ENCODE measurements at regions not wholly inside any gene's neighbourhood (a gene's known extent, or its start where the extent isn't known, plus 50 kb on each side); places are given as distances from the start of the nearest gene placed in this dataset.

DNA sequence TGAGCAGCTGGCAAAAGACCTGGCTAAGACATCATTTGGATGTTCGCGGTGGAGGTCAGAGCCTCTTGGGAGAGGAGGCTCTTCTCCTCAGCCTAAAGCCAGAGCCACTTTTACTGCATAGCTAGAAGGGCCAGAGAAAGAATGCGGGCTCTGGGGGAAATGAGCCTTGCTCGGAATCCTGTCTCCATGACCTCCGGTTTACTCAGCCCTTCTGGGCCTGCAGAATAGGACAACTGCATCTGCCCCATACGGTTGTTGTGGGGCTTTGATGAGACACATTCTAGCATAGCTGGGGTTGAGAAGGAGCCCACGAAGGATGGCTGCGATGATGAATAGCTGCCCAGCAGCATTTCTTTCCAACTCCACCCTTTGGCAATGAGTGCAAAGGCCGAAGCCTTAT, 115.0 kb upstream of the SLC22A23 start:
- ChIA-PET POLR2A (no interaction called here), CTCF (no interaction called here)
- TF ChIP-seq CTCF (IDR thresholded peaks at IDR 0.05; ENCODE audit: control extremely low read depth, extremely low read depth, low read depth, missing control alignments): no peak
- DNase-seq (ENCODE audit: extremely low spot score): no peak

DNA sequence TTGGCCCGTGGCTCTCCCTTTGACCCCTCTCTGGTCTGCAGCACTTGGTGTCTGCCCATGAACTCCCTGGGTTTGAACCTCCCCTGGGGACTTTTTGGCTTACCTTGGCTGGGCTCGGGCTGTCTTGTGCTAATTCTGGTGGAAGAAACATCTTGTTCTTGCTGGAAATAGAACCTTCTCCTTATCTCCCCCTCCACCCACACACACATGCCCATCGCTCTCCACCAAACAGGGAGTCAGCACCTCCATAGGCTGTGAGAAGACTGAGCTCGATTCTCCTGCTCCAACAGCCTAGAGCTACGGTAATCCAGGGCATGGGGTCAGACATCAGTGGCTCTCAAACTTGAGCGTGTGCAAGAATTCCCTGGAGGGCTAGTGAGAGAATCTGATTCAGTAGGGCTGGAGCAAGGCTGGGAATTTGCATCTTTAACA, 114.4 kb upstream of the SLC22A23 start:
- DNase-seq (ENCODE audit: extremely low spot score): no peak
- ChIA-PET POLR2A (no interaction called here), CTCF (no interaction called here)
- TF ChIP-seq CTCF (IDR thresholded peaks at IDR 0.05; ENCODE audit: control extremely low read depth, extremely low read depth, low read depth, missing control alignments): no peak

DNA sequence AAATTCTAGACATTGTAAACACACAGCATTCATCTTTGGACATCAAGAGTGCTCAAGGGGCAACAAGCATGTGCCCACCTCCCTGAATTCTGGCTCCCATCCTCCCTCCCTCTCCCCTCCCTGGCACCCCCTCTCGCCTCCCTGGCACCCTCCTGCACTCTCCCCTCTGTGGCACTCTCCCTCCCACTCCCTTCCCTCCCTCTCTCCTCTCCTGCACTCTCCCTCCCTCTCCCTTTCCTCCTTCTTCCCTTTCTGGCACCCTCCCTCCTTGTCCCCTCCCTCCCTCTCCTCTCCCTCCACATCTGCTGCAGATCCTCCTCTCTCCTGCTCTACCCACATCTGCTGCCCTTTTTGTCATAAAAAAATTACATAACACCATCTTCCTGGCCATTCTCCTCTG, 113.0 kb upstream of the SLC22A23 start:
- CTCF ChIA-PET: no interaction called here
- POLR2A ChIA-PET: no interaction called here

DNA sequence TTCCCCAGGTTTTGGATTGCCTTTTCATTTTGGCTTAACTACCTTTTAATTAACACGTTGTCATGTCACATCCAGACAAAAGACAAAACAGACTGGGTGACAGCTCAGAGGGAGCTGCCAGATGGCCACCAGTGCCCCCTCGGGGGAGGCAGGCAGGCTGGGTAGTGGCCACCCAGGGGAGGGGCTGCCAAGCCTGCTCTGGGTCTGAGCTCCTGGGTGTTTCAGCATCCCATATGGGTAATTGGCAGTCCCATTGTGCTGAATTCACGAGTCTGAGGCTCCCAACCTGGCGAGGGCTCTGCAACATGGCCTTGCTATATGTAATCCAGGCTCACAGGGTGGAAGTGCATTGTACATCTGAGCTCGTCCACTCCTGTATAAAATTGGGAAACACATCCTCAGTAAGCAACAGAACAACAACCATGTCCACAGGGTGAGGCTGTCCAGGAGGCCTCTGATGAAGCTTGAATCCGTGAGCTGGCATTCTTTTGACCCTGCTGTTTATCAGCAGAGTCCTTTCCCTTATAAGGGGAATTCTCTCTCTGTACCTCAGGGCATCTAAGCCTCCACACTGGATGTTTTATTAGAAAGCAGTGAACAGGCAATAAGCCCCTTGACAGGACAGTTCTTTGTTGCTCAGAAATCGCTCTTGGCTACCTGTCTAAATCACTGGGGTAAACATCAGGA, 111.7 kb upstream of the SLC22A23 start:
- ChIA-PET POLR2A (no interaction called here), CTCF (no interaction called here)
- TF ChIP-seq CTCF (IDR thresholded peaks at IDR 0.05; ENCODE audit: control extremely low read depth, extremely low read depth, low read depth, missing control alignments): no peak
- no peak for DNase-seq (ENCODE audit: extremely low spot score)

More for the DNA sequence above, 113.0 kb upstream of the SLC22A23 start:
- TF ChIP-seq CTCF (IDR thresholded peaks at IDR 0.05; ENCODE audit: control extremely low read depth, extremely low read depth, low read depth, missing control alignments): no peak
- DNase-seq (ENCODE audit: extremely low spot score): no peak

DNA sequence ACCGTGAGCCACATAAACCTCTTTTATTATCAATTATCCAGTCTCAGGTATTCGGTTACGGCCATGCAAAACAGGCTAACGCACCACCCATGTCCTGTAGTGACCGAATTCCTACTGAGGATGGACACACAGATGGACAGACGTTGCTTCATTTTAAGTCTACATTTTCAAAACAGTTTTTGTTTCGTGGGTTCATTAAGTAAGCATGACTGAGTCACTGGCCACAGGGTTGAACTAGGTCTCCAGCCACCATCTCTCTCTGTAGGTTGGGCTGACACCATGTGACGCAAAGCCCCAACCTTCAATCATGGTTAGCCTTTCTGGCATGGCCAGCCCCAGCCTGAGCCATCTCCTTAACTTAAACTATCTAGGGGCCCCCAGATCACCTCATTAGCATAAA, 110.0 kb upstream of the SLC22A23 start:
- POLR2A ChIA-PET: no interaction called here
- no peak for DNase-seq (ENCODE audit: extremely low spot score)
- TF ChIP-seq CTCF (IDR thresholded peaks at IDR 0.05; ENCODE audit: control extremely low read depth, extremely low read depth, low read depth, missing control alignments): no peak
- CTCF ChIA-PET: no interaction called here

- DNase-seq (ENCODE audit: extremely low spot score): no peak
- POLR2A ChIA-PET: no interaction called here
- TF ChIP-seq CTCF (IDR thresholded peaks at IDR 0.05; ENCODE audit: control extremely low read depth, extremely low read depth, low read depth, missing control alignments): no peak
- CTCF ChIA-PET: interaction anchor here (0.9 kb wide), 1 partner anchor 9 kb away, joined by 3 read pairs; no protein-coding TSS in a partner anchor
Observed at GRCh38 chr6:3565291-3565690, 108.4 kb upstream of the SLC22A23 start.
